Stimulated activated CD8-positive, alpha-beta memory T cell treated with anti-CD3 and anti-CD28 coated beads, Interleukin-2, amount 100 ng/mL, for 1 hour (primary cell): ENCODE measurements at regions not wholly inside any gene's neighbourhood (a gene's known extent, or its start where the extent isn't known, plus 50 kb on each side); places are given as distances from the start of the nearest gene placed in this dataset.

ENCODE experiments used
- DNase-seq, 2 donors: peaks; one replicate each; pipeline ENCODE4 v3.0.0-alpha.2; 2020; ENCODE audit warnings: low read depth in 2 of 2

DNA sequence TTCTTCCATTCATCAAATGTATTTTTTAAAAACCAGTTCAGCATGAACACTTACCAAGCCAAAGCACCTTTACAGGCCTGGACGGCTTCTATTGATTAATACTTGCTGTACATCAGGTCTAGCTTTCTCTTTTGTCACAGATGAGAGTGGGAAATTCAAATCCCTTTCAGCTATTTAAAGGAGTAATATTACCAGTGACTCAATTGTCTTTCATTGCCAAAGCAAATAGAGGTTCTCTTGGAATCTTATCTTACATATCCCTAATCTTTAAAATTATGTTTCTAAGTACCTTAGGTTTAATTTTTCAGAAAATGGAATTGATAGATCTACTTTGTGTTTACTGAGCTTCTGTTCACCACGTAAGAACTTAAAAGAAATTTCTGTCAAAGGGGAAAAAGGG is 922.9 kb downstream of the NSUN3 start:
- DNase-seq = no peak

DNA sequence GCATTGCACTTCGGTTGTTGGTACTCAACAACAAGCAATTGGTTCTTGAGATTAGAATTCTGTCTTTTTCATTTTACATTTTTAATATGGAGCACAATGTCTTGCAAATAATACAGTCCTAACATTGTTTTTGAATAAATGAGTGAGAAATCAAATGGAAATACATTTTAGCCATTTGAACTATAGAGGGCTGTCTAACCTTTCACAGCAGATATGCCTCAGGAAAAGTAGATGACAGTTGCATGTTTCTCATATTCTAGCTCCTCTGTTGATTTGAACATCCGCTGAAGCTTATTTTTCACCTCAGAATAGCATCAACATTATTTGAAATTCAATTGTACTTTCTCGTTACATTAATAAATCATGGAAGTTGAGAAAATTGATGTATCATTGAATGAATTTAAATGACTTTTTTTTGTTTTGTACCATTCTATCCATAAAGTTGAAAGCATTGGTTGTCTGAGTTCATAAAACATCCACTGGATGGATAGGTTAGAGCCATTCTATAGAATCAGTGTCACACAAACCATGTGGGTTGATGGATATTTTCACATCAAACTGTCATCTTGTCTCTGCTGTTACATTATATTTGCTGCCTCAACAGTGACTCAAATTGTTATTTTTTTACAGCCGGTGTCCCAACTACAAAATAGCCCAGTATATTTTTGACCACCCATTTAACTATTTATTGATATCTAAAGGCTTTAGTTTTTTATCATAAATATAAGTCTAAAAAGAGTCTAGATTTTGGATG is 928.3 kb downstream of the NSUN3 start:
- no peak for DNase-seq

DNA sequence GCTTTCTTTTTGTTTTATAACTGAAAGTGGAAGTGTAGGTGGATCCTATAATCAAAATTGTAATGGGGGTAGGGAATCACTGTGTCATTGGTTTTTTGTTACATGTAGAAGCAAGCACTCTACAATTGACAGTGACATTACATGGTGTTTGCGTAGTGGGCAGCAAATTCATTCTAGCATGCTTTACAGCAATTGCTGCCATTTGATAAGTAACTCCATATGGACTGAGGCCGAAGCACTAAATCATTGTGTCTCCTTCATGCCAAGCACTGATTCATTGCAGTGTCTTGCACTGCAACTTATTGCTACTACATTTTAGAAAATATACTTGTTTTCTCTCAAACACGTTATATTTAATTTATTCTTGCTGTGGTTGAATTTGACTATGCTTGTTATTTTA is 933.9 kb downstream of the NSUN3 start:
- no peak for DNase-seq

DNA sequence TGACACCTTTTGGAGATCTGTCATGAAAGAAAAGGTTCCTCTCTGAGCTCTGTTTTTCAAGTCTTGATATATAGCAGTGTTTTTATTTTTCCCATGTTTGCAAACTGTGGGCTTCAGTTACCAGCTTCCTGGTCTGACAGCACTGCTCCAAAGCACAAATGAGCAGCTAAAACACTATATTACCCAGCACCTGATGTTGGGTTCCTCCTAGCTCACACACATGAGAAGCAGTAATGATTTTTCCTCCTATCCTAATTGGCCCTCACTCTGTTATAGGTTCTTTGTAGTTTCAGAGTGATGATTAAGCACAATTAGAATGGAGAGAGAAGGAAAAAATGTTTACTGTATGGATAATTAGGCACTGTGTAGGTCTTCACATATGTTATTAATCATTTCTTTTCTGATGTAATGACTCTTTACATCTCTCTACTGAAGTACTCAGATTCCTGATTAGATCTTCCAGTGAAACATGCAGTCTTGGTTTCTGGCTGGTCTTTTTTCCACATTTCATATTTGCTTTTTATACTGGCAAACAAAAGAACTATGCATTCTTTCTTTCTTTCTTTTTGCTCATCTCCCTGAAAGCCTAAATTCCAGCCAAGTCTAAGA is 939.7 kb downstream of the NSUN3 start:
- no peak for DNase-seq

DNA sequence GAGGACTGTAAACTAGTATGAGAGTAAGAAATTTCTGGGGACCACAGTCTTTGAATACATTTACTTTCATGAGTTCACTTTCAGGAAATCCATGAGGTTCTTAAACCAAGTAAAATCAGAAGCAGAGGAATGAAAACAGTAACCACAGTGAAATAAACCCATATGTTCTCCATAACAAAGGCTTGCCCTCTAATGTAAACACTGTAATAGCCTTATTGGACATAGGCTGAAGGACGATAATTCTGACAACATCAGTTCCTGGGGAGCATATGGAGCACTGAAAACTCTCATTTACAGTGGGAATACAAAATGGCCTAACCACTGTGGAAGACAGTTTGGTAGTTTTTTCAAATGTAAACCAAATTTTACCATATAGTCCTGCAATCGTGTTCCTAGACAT is 965.8 kb downstream of the NSUN3 start:
- DNase-seq = no peak

DNA sequence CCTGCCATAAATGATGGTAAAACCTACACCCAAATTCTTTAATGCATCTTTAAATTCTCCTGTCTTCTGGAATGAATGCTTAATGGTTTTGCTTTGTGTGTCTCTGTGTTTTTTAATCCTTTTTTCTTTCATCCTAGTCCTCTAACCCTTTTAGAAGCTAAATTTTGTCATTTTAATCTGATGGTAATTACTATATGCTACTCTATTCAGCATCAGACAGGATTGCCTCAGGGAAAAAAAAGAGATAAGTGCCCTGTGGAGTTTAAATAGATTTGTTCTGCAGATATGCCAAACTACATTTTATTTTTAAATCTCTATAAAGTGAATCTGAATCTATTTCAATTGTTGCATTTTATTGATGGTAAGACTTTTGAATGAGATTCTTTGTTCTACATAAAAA is 966.8 kb downstream of the NSUN3 start:
- no peak for DNase-seq

DNA sequence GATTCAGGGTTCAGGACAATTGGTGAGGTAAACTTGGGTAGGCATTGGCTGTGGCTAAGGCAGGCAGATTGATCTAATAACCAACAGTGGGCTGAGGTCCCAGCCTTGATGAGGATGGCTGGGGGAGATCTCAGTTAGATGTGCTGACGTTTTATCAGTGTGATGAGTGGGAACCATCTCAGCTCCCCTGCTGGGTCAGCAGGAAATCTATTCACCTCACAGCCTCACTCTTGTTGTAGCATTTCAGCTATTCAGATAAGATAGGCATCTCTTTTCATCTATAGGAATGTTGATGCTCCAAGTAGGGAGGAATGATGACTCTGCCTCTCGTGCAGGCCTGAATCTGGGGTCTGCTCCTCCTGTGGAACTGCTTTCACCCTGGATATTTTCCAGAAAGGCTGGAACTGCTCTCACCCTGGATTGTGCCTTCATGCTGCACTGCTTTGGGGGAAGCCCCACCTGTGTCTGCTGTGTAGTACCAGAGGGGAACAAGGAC is 973.7 kb downstream of the NSUN3 start:
- DNase-seq = no peak

DNA sequence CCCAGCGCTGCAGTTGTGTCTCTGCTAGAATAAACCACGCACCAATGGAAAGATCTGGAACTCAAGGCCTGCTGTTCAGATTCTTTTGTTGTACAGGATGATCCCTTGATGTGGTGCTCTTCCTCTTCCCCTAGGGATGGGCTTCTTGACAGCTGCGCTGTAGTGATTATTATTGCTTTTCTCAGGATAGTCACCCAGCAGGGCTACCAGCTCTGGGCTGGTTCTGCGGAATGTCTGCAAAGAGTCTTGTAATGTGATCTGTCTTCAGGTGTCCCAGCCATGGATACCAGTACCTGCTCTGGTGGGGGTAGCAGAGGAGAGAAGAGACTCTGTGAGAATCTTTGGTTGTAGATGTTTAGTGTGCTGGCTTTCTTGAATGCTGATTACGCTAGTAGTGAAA is 974.2 kb downstream of the NSUN3 start:
- DNase-seq = no peak

DNA sequence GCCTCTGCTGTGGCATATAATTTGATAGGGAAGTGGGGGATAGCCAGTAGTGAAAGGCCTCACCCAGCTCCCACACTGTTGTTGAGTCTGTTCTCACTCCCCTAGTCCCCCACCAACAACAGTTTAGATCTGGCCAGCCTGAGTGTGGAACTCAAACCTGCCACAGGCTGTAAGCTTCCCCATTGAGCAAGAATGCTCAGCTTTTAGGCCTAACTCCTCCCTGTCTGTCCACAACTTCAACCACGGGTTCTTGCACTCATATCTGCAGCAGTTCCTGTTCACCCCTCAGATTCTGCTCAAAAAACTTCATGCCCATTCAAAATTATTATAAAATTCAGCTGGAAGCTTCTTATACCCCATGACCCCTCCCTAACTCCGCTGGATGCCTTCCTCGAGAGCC is 975.1 kb downstream of the NSUN3 start:
- DNase-seq = no peak

DNA sequence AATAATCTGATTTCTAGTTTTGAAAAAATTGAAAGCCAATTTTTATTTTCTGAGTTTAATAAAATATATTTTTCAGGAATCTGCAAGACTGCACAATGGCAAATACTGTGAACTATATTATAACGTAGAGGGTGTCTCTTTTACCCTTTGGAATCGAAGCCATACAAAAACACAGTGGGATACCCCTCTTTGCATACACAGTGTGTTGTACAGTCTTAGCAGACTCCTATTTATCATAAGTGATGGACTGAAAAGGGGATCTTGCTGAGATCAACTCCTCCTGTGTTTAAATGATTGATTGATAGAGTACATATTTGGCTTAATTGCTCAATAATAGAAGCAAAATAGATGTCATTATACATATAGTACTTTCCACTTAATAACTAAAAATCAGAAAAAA is 981.2 kb downstream of the NSUN3 start:
- no peak for DNase-seq

DNA sequence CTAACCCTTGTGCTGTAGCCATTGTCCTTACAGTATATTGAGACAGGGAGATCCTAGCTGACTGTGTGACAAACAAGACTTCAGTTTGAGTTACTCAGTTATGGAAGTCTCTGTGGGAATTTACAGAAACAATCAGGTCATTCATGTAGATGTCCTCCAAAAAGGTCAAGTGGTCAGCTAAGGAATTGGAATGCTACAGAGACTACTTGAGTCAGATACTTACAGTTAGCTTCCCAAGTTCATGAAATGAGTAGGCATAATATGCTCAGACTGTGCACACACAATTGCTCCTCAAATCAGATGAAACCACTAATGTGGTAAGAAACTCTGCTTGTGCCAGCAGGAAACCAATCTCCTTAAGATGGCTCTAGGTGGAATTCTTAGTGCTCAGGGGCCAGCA is 985.7 kb downstream of the NSUN3 start:
- DNase-seq = no peak

DNA sequence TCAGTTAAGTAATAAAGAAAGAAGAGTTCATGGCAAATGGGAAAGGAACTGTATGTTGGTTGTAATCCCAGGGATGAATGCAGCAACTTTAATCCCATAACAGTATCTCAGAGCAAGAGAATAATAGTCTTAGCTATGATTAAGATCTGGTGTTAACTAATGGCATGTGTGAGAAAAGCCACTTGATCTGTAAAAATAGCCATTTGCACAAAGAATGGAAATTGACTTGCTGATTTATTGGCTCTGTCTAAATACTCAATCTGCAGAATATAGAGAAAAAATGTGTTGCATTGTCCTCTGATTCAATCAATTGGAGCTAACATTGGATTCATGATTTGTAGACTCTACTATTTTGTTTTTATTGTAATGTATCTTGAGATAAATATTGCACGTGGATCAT is 987.0 kb downstream of the NSUN3 start:
- DNase-seq = no peak

DNA sequence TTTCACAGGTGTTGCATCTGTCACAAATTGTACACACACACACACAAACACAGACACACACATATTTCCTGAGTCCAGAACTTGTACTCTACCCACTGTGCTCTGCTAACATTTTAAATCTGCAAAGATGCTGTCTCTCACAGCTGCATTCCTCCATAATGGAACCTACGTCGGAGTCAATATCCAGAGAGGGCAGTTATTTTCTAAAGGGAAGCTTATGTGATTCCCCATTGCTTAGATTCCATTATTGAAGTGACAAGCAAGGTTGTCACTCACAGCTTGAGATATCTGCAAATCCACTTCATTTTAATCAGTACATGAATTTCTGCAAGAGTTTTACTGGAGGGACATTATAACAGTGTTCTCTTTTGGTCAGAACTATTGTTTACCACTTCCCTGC is 992.4 kb downstream of the NSUN3 start:
- DNase-seq = no peak

DNA sequence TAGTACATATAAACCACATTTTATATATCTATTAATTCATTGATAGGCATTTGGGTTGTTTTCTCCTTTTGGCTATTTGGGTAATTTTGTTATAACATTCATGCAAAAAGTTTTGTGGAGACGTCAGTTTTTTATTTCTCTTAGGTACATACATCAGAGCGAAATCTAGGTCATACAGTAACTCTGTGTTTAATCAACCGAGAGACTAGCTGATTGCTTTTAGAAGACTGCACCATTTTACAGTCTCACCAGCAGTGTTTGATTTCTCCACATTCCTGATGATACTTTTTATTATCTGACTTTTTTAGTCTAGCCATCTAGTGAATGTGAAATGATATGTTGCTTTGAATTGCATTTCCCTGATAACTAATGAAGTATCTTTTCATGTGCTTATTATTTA is 1019.3 kb downstream of the NSUN3 start:
- no peak for DNase-seq

DNA sequence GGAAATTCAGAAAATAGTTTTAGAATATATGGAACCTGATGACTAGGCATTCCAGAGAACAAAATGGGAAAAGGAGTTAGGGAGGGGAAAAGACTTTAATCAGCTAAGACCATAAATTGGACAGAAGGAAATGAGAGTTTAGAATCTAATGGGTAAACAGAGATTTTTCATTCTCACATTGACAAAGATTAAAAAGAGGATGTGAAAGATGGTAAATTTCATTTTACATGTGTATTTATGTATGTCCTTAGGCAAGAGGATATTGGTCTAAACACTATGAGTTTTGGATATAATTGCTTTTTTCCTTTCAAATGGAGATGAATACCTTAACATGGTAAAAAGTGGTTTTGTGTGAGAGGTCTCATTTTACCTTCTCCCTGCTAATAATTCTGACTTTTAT is 1021.9 kb downstream of the NSUN3 start:
- no peak for DNase-seq

DNA sequence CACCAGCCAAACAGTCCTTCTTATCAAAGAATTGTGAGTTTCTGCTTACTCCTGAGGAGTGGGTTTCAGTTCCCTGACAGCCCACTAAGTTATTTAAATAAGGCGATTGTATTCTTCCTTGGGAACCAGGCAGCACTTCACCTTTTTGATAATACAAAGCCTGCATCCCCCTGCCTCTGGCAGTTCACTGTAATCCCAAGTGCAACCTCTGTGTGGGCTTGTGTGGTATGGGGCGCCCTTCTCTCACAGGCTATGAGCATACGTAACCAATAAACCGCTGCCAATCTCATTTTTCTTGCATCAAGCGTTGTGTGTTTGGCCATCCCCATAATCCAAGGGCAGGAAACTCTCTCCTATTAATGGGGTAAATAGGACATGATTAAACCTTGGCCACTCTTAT is 1025.6 kb downstream of the NSUN3 start:
- no peak for DNase-seq

DNA sequence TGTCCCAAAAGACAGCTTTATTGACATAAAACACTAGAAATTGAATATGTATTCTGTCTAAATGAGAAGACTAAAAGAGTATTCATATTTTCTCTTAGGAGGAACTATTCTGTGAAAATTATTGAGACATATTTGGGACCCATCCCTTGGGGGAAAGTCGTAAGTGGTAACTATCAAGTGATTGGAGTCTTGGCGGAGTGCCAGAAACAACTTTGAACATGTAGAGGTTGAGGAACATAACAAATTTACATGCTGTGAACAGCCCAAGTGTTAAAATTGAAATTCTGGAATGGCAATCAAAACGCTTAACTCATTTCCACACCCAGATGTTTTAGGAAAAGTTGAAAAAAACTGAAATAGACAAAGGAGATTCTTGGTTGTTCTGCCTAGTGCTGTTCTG is 1034.6 kb downstream of the NSUN3 start:
- no peak for DNase-seq

DNA sequence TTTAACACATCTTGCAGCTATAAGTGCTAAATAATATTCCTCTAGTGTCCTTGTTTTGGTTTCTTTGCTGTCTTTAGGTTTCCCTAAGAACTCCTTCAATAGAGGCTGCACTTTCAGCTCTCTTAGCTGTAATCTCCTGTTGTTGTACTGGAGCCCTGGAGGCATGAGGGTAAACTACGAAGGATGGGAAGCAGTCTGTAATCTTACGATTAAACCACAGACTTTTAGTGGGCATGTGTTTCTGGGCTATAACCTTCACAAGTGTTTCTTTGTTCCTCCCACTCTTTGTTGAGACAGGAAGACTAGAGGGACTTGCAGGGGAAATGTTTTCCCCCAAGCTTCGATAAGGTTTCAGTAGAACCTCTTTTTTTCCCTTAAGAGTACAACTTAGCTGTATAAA is 1058.1 kb downstream of the NSUN3 start:
- no peak for DNase-seq

DNA sequence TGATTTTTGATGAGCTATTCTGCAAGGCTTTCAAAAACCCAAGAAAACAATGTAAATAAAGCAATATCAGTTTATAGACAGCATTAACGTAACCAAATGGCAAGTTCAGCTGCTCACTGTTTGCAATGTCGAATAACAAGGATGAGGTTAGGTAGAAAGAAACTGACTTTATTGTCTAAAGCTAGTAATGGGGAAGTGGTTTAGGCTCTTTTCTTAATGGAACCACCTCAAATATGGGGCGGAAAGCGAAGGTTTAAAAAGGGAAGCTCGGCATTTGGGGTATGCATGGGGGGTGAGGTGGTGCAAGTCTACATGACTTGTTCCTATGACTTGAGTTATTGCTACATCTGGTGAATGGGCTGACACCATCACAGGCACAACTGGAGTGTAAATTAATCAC is 1060.2 kb downstream of the NSUN3 start:
- DNase-seq = no peak

DNA sequence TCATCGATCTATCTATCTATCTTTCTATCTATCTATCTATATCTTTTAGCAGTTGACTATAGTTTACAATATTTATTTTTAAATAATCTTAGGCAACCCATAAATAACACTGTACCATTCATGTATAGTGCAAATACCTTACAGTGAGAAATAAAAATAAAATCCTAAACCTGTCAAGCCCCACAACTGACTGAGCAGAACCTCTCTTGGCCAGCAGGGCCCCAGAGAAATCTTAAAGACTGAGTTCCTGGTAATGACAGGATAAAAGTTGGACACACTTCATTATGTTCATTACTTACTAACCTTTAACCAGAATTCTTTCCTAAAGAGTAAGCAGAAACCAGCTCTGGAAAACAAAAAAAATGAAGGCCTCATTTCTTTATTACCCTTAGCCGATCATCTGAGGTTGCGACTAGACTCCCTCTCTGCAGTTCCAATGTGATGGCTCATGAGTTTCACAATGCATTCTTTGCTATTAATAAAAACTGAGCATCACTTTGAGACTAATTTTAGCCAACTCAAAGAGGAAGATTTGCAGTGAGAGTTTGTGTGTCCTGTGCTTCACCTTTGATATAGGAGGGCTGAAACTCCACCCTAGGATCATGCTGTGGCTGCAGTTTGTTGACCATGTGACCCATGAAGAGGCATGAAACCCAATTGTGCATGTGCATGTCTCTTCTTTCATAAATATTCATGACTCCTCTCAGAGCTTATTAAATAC is 1072.0 kb downstream of the NSUN3 start:
- DNase-seq = no peak

DNA sequence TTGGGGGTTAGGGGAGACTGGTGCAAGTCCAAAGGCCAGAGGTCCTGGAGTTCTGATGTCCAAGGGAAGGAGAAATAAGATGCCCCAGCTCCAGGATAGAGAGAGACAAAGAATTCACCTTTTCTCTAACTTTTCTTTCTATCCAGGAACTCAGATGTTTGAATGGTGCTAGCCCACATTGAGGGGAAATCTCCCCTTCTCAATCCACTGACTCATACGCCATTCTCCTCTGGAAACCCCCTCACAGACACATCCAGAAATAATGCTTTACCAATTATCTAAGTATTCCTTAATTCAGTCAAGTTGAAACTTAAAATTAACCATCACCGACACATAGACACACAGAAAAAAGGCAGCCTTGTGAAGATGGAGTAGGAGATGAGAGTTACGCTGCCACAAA is 1085.2 kb downstream of the NSUN3 start:
- DNase-seq = no peak

DNA sequence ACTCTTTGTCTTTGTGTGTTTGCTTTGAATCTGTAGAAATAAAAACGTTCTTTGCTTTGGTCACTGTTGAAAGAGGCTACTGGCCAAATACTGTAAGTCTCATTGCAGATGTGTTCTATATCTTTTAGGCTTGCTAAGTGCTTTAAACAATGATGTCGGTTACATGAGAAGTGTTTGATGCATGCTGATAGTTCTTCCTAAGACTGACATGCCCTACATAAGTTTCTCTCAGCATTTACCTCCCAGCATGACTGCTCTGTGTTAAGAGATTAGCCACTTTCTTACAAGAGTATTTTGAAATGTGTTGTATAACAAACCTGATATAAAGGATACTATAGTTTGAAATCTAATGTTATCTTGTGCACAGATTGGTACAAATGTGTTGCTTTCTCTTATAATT is 1088.7 kb downstream of the NSUN3 start:
- no peak for DNase-seq

DNA sequence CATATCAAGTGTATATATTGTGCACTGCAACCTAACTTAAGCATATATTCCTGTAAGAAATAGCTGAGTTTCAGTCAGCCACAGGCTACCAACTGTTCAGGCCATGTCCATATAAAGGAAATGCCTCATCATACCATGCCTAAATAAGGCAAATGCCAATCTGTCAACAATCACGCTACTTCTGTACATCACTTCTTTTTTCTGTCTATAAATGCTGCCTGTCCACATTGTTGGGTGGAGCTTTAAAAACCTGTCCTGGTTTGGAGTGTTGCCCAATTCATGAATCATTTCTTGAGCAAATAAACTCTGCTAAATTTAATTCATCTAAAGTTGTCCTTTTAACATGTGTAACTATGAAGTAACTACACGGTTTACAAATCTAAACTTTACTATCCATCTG is 1091.9 kb downstream of the NSUN3 start:
- no peak for DNase-seq
